H9 (cell line): ENCODE measurements at regions not wholly inside any gene's neighbourhood (a gene's known extent, or its start where the extent isn't known, plus 50 kb on each side); places are given as distances from the start of the nearest gene placed in this dataset.

ENCODE experiments used
- DNase-seq: peaks from one replicate; pipeline ENCODE4 v3.0.0-alpha.2; 2017
- H2AFZ ChIP-seq: one replicate; pipeline ENCODE4 v1.6.1; 2013; ENCODE audit warnings: mild to moderate bottlenecking, low read length, control low read depth, moderate library complexity
- H2AK5ac ChIP-seq: 2 replicates; pipeline ENCODE4 v1.6.1; 2013; ENCODE audit warnings: low read length, control low read depth, mixed read lengths; ENCODE audit not compliant: insufficient read length
- H2BK120ac ChIP-seq: one replicate; pipeline ENCODE4 v1.6.1; 2013; ENCODE audit warnings: low read depth, mild to moderate bottlenecking, low read length, control low read depth, inconsistent platforms; ENCODE audit not compliant: poor library complexity, severe bottlenecking
- H2BK12ac ChIP-seq: 2 replicates; pipeline ENCODE4 v1.6.1; 2013; ENCODE audit warnings: low read length, control low read depth, mixed read lengths, low read depth; ENCODE audit not compliant: insufficient read length
- H2BK15ac ChIP-seq: 2 replicates; pipeline ENCODE4 v1.6.1; 2013; ENCODE audit warnings: low read depth, low read length, control low read depth
- H2BK20ac ChIP-seq: one replicate; pipeline ENCODE4 v1.6.1; 2013; ENCODE audit warnings: low read depth, mild to moderate bottlenecking, low read length, control low read depth, inconsistent platforms; ENCODE audit not compliant: poor library complexity, severe bottlenecking
- H2BK5ac ChIP-seq: 2 replicates; pipeline ENCODE4 v1.6.1; 2013; ENCODE audit warnings: low read length, control low read depth, mixed read lengths; ENCODE audit not compliant: insufficient read length
- H3K14ac ChIP-seq: 2 replicates; pipeline ENCODE4 v1.6.1; 2013; ENCODE audit warnings: low read length, control low read depth; ENCODE audit not compliant: insufficient read depth
- H3K18ac ChIP-seq: 2 replicates; pipeline ENCODE4 v1.6.1; 2013; ENCODE audit warnings: low read depth, mild to moderate bottlenecking, mixed read lengths, low read length, control low read depth; ENCODE audit not compliant: insufficient read length
- H3K23ac ChIP-seq: 2 replicates; pipeline ENCODE4 v1.6.1; 2013; ENCODE audit warnings: low read length, control low read depth, mixed read lengths, low read depth; ENCODE audit not compliant: insufficient read length
- H3K23me2 ChIP-seq: 2 replicates; pipeline ENCODE4 v1.6.1; 2013; ENCODE audit warnings: low read depth, mild to moderate bottlenecking, mixed read lengths, low read length, control low read depth; ENCODE audit not compliant: insufficient read length, poor library complexity, severe bottlenecking
- H3K27ac ChIP-seq: 2 replicates; pipeline ENCODE4 v1.5.1; 2013; ENCODE audit warnings: low read length, control low read depth, mixed read lengths, low read depth; ENCODE audit not compliant: insufficient read length
- H3K27me3 ChIP-seq: 2 replicates; pipeline ENCODE4 v1.6.1; 2013; ENCODE audit warnings: low read length, control low read depth, inconsistent platforms; ENCODE audit not compliant: insufficient read depth
- H3K4ac ChIP-seq: 2 replicates; pipeline ENCODE4 v1.6.1; 2013; ENCODE audit warnings: low read depth, mild to moderate bottlenecking, control low read depth, inconsistent platforms, low read length, moderate library complexity
- H3K4me1 ChIP-seq: 2 replicates; pipeline ENCODE4 v1.6.1; 2013; ENCODE audit warnings: low read length, control low read depth, inconsistent platforms; ENCODE audit not compliant: insufficient read depth
- H3K4me2 ChIP-seq: 2 replicates; pipeline ENCODE4 v1.6.1; 2013; ENCODE audit warnings: low read length, control low read depth, mixed read lengths; ENCODE audit not compliant: insufficient read length, insufficient read depth
- H3K56ac ChIP-seq: 2 replicates; pipeline ENCODE4 v1.6.1; 2013; ENCODE audit warnings: low read depth, mild to moderate bottlenecking, mixed read lengths, low read length, control low read depth; ENCODE audit not compliant: insufficient read length
- H3K79me1 ChIP-seq: 2 replicates; pipeline ENCODE4 v1.6.1; 2013; ENCODE audit warnings: low read depth, mild to moderate bottlenecking, moderate library complexity, low read length, control low read depth, inconsistent platforms; ENCODE audit not compliant: insufficient read depth, poor library complexity, severe bottlenecking
- H3K79me2 ChIP-seq: 2 replicates; pipeline ENCODE4 v1.6.1; 2013; ENCODE audit warnings: low read length, control low read depth, inconsistent platforms; ENCODE audit not compliant: insufficient read depth
- H3K9ac ChIP-seq: 2 replicates; pipeline ENCODE4 v1.6.1; 2013; ENCODE audit warnings: low read length, control low read depth, mixed read lengths; ENCODE audit not compliant: insufficient read length; ENCODE audit errors: extremely low read depth
- H3K9me3 ChIP-seq: one replicate; pipeline ENCODE4 v1.6.1; 2013; ENCODE audit warnings: low read depth, low read length, inconsistent platforms; ENCODE audit not compliant: control insufficient read depth
- H3T11ph ChIP-seq: one replicate; pipeline ENCODE4 v1.6.1; 2013; ENCODE audit warnings: mild to moderate bottlenecking, low read length, control low read depth, inconsistent platforms
- H4K20me1 ChIP-seq: one replicate; pipeline ENCODE4 v1.6.1; 2013; ENCODE audit not compliant: control insufficient read depth, insufficient read length, insufficient read depth
- H4K5ac ChIP-seq: 2 replicates; pipeline ENCODE4 v1.6.1; 2013; ENCODE audit warnings: low read depth, mild to moderate bottlenecking, mixed read lengths, low read length, control low read depth; ENCODE audit not compliant: insufficient read length
- H4K8ac ChIP-seq: replicated peaks from 2 replicates; pipeline ENCODE4 v1.6.1; 2013; ENCODE audit warnings: low read length, control low read depth, mixed read lengths, low read depth; ENCODE audit not compliant: insufficient read length
- H4K91ac ChIP-seq: 2 replicates; pipeline ENCODE4 v1.6.1; 2013; ENCODE audit warnings: low read depth, mild to moderate bottlenecking, moderate library complexity, mixed read lengths, low read length, control low read depth; ENCODE audit not compliant: insufficient read length
- H3K27ac Mint-ChIP-seq, 3 experiments: 2 replicates in 2 of 3; 3 replicates in 1 of 3; pipeline ENCODE4 v1.8.0; 2020 to 2021; ENCODE audit warnings: mixed read lengths in 3 of 3, mild to moderate bottlenecking in 1 of 3, moderate library complexity in 1 of 3
- H3K27me3 Mint-ChIP-seq: 2 replicates; pipeline ENCODE4 v1.8.0; 2021; ENCODE audit warnings: low read depth, mild to moderate bottlenecking, moderate library complexity, mixed read lengths
- H3K36me3 Mint-ChIP-seq, 3 experiments: 2 replicates in 2 of 3; 3 replicates in 1 of 3; pipeline ENCODE4 v1.8.0; 2020 to 2021; ENCODE audit warnings: low read depth in 3 of 3, mixed read lengths in 3 of 3; ENCODE audit not compliant: insufficient read depth in 1 of 3
- H3K4me1 Mint-ChIP-seq, 2 experiments: 2 replicates each; pipeline ENCODE4 v1.8.0; 2020; ENCODE audit warnings: mixed read lengths in 2 of 2
- H3K4me3 Mint-ChIP-seq, 2 experiments: 2 replicates in 1 of 2; 3 replicates in 1 of 2; pipeline ENCODE4 v1.8.0; 2020 to 2021; ENCODE audit warnings: mild to moderate bottlenecking in 2 of 2, mixed read lengths in 2 of 2, moderate library complexity in 1 of 2
- H3K9me3 Mint-ChIP-seq, 2 experiments: 2 replicates in 1 of 2; 3 replicates in 1 of 2; pipeline ENCODE4 v1.8.0; 2020; ENCODE audit warnings: mild to moderate bottlenecking in 2 of 2, mixed read lengths in 2 of 2, moderate library complexity in 1 of 2
- WGBS: extraction: QIAGEN DNeasy Blood & Tissue Kit; methylation state at CpG from one replicate; pipeline ENCODE4 v1.1.7; 2013; ENCODE audit warnings: missing lambda C conversion rate, low lambda C conversion rate, mixed read lengths; ENCODE audit not compliant: insufficient read length; ENCODE audit errors: extremely low coverage; 5-methylcytosine and 5-hydroxymethylcytosine counted together
- TF ChIP-seq, protein P1 (sequence below): fragments of 200-600 bp; sonication (generic); conservative IDR thresholded peaks from 3 replicates; pipeline ENCODE4 v1.8.0; 2021; ENCODE audit warnings: antibody characterized with exemption, mild to moderate bottlenecking

- Mint-ChIP-seq H3K27me3 (no peaks in the 10 kb centered on the region), H3K9me3 (no peaks in the 10 kb centered on the region), H3K4me3 (no peak overlapping the region), H3K27ac (no peak overlapping the region), H3K4me1 (no peaks in the 10 kb centered on the region), H3K36me3 (no peaks in the 10 kb centered on the region; a peak in 1 of 7 replicates)
- WGBS: no CpG with 5 or more reads among the region's 4 CpGs
- H3K18ac ChIP-seq: no peak overlapping the region
- no peak overlapping the region for H3K27ac ChIP-seq
- no peaks in the 10 kb centered on the region for H3K23me2 ChIP-seq
- no peak overlapping the region for H2BK15ac ChIP-seq
- no peak overlapping the region for H3T11ph ChIP-seq
- H3K4me2 ChIP-seq: no peak overlapping the region
- no peak overlapping the region for H2BK5ac ChIP-seq
- no peak overlapping the region for H4K5ac ChIP-seq
- no peak overlapping the region for H3K56ac ChIP-seq
- H3K79me1 ChIP-seq: no peaks in the 10 kb centered on the region
- H4K91ac ChIP-seq: no peak overlapping the region
- H2BK120ac ChIP-seq: no peak overlapping the region
- no peaks in the 10 kb centered on the region for H4K20me1 ChIP-seq
- H3K9me3 ChIP-seq: no peaks in the 10 kb centered on the region
- no peak overlapping the region for H3K23ac ChIP-seq
- H3K79me2 ChIP-seq: no peaks in the 10 kb centered on the region
- H3K9ac ChIP-seq: no peak overlapping the region
- H4K8ac ChIP-seq: no peak overlapping the region
- H2AFZ ChIP-seq: no peak overlapping the region
- TF ChIP-seq, protein P1, sequence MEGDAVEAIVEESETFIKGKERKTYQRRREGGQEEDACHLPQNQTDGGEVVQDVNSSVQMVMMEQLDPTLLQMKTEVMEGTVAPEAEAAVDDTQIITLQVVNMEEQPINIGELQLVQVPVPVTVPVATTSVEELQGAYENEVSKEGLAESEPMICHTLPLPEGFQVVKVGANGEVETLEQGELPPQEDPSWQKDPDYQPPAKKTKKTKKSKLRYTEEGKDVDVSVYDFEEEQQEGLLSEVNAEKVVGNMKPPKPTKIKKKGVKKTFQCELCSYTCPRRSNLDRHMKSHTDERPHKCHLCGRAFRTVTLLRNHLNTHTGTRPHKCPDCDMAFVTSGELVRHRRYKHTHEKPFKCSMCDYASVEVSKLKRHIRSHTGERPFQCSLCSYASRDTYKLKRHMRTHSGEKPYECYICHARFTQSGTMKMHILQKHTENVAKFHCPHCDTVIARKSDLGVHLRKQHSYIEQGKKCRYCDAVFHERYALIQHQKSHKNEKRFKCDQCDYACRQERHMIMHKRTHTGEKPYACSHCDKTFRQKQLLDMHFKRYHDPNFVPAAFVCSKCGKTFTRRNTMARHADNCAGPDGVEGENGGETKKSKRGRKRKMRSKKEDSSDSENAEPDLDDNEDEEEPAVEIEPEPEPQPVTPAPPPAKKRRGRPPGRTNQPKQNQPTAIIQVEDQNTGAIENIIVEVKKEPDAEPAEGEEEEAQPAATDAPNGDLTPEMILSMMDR: no peak
- H3K14ac ChIP-seq: no peak overlapping the region
- H3K4ac ChIP-seq: no peak overlapping the region
- no peak overlapping the region for H2AK5ac ChIP-seq
- H2BK20ac ChIP-seq: no peak overlapping the region
- DNase-seq: no peak
- no peak overlapping the region for H2BK12ac ChIP-seq
- H3K4me1 ChIP-seq: no peaks in the 10 kb centered on the region
- H3K27me3 ChIP-seq: no peaks in the 10 kb centered on the region
Observed at GRCh38 chr13:104422668-104423067, 1356.5 kb upstream of the SLC10A2 start.
